ENCODE measurements at regions not wholly inside any gene's neighbourhood (a gene's known extent, or its start where the extent isn't known, plus 50 kb on each side); places are given as distances from the start of the nearest gene placed in this dataset.

DNA sequence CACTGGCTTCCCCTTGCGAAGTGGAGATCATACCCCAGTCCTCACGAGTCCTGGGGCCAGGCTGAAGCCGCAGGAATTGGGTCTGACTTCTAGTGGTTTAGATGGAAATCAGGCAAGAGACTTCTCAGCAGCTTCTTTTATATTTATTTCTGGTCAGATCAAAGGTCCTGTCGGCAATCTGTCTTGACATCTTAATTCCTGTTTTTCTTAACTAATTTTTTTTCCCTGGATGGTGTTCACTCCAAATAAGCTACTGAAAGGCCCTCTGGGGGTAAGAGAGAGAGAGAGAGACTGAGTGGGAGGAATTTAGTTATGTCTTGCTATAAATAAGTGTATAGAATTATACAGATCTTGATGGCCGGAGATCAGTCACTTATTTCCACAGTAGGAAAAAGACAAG is 698.7 kb upstream of the TBX3 start:
- WGBS (ENCODE audit: insufficient coverage) = 100% methylated on average over 1 of the region's 5 CpGs
- no peaks in the 10 kb centered on the region for H3K36me3 Mint-ChIP-seq

DNA sequence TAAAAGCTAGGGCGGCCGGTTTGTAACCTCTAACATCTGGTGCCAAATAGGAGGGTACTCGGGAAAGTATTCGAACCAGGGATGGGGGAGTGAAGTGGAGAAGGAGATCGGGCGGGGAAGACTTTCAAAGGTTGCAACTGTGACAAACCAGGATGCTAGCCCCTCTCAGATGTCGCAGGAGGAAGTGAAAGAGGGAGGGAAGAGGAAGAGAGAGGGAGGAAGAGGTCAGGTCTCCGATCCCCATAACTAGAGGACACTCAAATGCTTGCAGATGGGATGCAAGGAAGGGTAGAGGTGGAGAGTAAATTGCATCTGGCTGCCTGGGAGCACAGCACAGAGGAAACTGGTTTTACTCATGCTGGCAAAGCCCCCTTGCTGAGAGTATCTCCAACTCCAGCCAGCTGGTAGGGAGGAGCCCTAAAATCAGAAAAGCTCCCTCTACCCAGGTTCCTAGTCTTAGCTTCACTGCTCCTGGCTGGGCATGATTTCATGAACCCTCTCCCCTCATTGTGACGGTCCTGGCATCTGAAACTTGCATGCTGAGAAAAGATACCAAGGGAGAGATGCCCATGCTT is 696.7 kb upstream of the TBX3 start:
- peaks cover 0 to 12% (median 0%) of the 10 kb centered on the region in 7 donors for H3K9me3 Mint-ChIP-seq
- Histone ChIP-seq H3K27me3 (ENCODE audit: control insufficient read depth in 2 of 2, insufficient read depth in 2 of 2, low read length in 2 of 2) (no peaks in the 10 kb centered on the region), H3K4me1 (ENCODE audit: control insufficient read depth in 1 of 2, insufficient read depth in 2 of 2, low read length in 2 of 2) (peaks cover 0 to 7% of the 10 kb centered on the region in 2 donors), H3K27ac (ENCODE audit: low read depth in 1 of 2, low read length in 2 of 2) (no peak overlapping the region), H3K9me3 (replicated peaks in 1 of 2; ENCODE audit: control insufficient read depth in 1 of 2, insufficient read depth in 1 of 2, low read length in 2 of 2) (no peaks in the 10 kb centered on the region), H3K4me2 (replicated peaks; ENCODE audit: extremely low read depth, low read length, poor library complexity, severe bottlenecking) (no peak overlapping the region), H3K9ac (ENCODE audit: insufficient read depth, low read length, poor library complexity, severe bottlenecking) (no peak overlapping the region), H3K4me3 (replicated peaks in 1 of 3; ENCODE audit: low read depth in 2 of 3, low read length in 3 of 3) (no peak overlapping the region), H3K36me3 (replicated peaks in 1 of 2; ENCODE audit: control insufficient read depth in 1 of 2, insufficient read depth in 2 of 2, low read length in 2 of 2) (no peaks in the 10 kb centered on the region), H3K79me2 (ENCODE audit: insufficient read depth, low read length) (no peaks in the 10 kb centered on the region), H4K20me1 (ENCODE audit: insufficient read depth, low read length) (no peaks in the 10 kb centered on the region), H2AFZ (ENCODE audit: insufficient read depth, low read depth, low read length, poor library complexity, severe bottlenecking) (no peak overlapping the region)
- no peak for DNase-seq
- TF ChIP-seq, protein P1, sequence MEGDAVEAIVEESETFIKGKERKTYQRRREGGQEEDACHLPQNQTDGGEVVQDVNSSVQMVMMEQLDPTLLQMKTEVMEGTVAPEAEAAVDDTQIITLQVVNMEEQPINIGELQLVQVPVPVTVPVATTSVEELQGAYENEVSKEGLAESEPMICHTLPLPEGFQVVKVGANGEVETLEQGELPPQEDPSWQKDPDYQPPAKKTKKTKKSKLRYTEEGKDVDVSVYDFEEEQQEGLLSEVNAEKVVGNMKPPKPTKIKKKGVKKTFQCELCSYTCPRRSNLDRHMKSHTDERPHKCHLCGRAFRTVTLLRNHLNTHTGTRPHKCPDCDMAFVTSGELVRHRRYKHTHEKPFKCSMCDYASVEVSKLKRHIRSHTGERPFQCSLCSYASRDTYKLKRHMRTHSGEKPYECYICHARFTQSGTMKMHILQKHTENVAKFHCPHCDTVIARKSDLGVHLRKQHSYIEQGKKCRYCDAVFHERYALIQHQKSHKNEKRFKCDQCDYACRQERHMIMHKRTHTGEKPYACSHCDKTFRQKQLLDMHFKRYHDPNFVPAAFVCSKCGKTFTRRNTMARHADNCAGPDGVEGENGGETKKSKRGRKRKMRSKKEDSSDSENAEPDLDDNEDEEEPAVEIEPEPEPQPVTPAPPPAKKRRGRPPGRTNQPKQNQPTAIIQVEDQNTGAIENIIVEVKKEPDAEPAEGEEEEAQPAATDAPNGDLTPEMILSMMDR (IDR thresholded peaks at IDR 0.05) = no peak
- intact Hi-C loops (cut with micrococcal nuclease) = no loop called here
- 52% methylated on average over 6 of the region's 9 CpGs for WGBS (ENCODE audit: insufficient coverage)
- H3K36me3 Mint-ChIP-seq = no peaks in the 10 kb centered on the region
- H3K27ac Mint-ChIP-seq = no peak overlapping the region
- peaks cover 2 to 7% (median 3%) of the 10 kb centered on the region in 3 donors for H3K27me3 Mint-ChIP-seq (ENCODE audit: low read depth in 3 of 3)
- H3K4me1 Mint-ChIP-seq = peaks cover 9% of the 10 kb centered on the region
- H3K4me3 Mint-ChIP-seq = peak overlapping the region in 1 of 2 donors; percentile 5

More for the DNA sequence above, 698.7 kb upstream of the TBX3 start:
- no peak for DNase-seq
- no peak overlapping the region for H3K27ac ChIP-seq (ENCODE audit: low read depth in 1 of 2, low read length in 2 of 2)
- Mint-ChIP-seq H3K4me3 (no peak overlapping the region), H3K9me3 (peaks cover 0 to 5% (median 0%) of the 10 kb centered on the region in 7 donors), H3K27me3 (ENCODE audit: low read depth in 3 of 3) (peaks cover 2 to 7% (median 3%) of the 10 kb centered on the region in 3 donors), H3K4me1 (peaks cover 9% of the 10 kb centered on the region), H3K27ac (no peak overlapping the region)
- no peaks in the 10 kb centered on the region for H3K27me3 ChIP-seq (ENCODE audit: control insufficient read depth in 2 of 2, insufficient read depth in 2 of 2, low read length in 2 of 2)
- H3K9ac ChIP-seq (ENCODE audit: insufficient read depth, low read length, poor library complexity, severe bottlenecking) = no peak overlapping the region
- TF ChIP-seq, protein P1 (IDR thresholded peaks at IDR 0.05) = no peak
- intact Hi-C loops (cut with micrococcal nuclease) = no loop called here
- H3K4me3 ChIP-seq (replicated peaks in 1 of 3; ENCODE audit: low read depth in 2 of 3, low read length in 3 of 3) = no peak overlapping the region
- H3K79me2 ChIP-seq (ENCODE audit: insufficient read depth, low read length) = no peaks in the 10 kb centered on the region
- H3K4me1 ChIP-seq (ENCODE audit: control insufficient read depth in 1 of 2, insufficient read depth in 2 of 2, low read length in 2 of 2) = peaks cover 0 to 7% of the 10 kb centered on the region in 2 donors
- H2AFZ ChIP-seq (ENCODE audit: insufficient read depth, low read depth, low read length, poor library complexity, severe bottlenecking) = no peak overlapping the region
- H4K20me1 ChIP-seq (ENCODE audit: insufficient read depth, low read length) = no peaks in the 10 kb centered on the region
- H3K9me3 ChIP-seq (replicated peaks in 1 of 2; ENCODE audit: control insufficient read depth in 1 of 2, insufficient read depth in 1 of 2, low read length in 2 of 2) = no peaks in the 10 kb centered on the region
- no peak overlapping the region for H3K4me2 ChIP-seq (replicated peaks; ENCODE audit: extremely low read depth, low read length, poor library complexity, severe bottlenecking)
- H3K36me3 ChIP-seq (replicated peaks in 1 of 2; ENCODE audit: control insufficient read depth in 1 of 2, insufficient read depth in 2 of 2, low read length in 2 of 2) = no peaks in the 10 kb centered on the region
